NCI-H187 (cell line): ENCODE measurements at regions not wholly inside any gene's neighbourhood (a gene's known extent, or its start where the extent isn't known, plus 50 kb on each side); places are given as distances from the start of the nearest gene placed in this dataset.
A peak's percentile ranks its signal among the peaks of the same experiment; 100 is the strongest.

Experiments
- DNase-seq, 2 experiments: peaks; one replicate each; lab custom pipeline; 2025; lab: John Stamatoyannopoulos, UW

GRCh38 chr3:41103200-41103599 is 96.1 kb upstream of the CTNNB1 start:
- no peak for DNase-seq

GRCh38 chr3:41104147-41104546 is 95.2 kb upstream of the CTNNB1 start:
- no peak for DNase-seq

GRCh38 chr3:41106691-41107090 is 92.6 kb upstream of the CTNNB1 start:
- no peak for DNase-seq

GRCh38 chr3:41111011-41111410 is 88.3 kb upstream of the CTNNB1 start:
- no peak for DNase-seq

DNA sequence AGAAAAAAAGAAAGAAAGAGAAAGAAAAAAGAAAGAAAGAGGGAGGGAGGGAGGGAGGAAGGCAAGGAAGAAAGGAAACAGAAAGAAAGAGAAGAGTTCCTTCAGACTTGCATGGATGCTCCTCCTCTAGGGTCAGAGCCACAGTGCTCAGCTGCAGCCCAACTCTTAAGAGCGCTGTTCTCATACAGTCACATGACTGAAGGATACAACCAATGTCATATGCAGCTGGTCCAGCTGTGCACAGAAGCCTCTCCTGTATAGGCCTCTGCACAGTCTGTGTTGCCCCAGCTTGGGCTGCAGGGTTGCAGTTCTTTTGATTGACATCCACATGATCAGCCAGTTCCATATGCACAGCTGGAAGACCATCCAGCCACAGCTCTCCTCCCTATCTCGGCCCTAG is 86.8 kb upstream of the CTNNB1 start:
- DNase-seq = no peak

- DNase-seq = no peak
These were observed 84.2 kb upstream of the CTNNB1 start for GRCh38 chr3:41115069-41115468.

DNA sequence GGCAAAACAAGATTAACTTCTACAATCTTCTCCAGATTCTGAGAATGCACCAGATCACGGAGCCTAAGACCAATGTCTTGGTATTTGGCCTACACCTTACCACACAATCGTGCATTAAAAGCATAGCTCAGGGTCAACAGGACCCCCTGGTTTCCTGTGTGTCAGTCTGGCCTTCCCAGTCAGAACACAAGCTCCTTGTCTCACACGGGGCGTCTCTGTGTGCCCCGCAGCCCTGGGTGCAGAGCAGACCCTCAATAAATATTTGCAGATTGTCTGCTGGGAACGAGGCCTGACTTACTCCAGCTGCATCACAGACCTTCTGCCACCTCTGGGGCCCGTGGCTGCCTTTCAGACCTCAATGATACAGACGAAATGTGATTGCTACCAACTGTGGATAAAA is 82.5 kb upstream of the CTNNB1 start:
- DNase-seq = no peak

DNA sequence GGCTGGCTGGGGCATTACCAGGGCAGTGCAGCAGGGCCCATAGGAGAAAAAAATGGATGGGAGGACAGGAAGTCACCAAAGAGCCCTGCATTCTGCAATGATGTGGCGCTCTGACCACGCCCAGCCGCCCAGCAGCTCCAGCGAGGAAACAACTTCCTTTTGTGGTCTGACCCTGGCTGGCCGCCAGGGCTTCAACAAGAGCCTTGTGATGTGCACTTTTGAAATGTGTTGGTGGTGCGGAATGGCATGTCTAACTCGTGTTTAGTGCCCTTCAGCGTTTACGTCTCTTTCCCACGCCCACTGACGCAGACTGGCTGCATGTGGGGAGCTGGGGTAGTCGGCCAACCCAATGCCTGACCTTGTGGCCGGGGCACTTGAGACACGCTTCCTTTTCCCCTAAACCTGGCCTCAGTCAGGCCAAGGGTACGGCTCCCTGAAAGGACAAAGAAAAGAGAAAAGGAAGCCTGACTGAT is 81.9 kb upstream of the CTNNB1 start:
- peak; percentile 25 to 57 for DNase-seq

DNA sequence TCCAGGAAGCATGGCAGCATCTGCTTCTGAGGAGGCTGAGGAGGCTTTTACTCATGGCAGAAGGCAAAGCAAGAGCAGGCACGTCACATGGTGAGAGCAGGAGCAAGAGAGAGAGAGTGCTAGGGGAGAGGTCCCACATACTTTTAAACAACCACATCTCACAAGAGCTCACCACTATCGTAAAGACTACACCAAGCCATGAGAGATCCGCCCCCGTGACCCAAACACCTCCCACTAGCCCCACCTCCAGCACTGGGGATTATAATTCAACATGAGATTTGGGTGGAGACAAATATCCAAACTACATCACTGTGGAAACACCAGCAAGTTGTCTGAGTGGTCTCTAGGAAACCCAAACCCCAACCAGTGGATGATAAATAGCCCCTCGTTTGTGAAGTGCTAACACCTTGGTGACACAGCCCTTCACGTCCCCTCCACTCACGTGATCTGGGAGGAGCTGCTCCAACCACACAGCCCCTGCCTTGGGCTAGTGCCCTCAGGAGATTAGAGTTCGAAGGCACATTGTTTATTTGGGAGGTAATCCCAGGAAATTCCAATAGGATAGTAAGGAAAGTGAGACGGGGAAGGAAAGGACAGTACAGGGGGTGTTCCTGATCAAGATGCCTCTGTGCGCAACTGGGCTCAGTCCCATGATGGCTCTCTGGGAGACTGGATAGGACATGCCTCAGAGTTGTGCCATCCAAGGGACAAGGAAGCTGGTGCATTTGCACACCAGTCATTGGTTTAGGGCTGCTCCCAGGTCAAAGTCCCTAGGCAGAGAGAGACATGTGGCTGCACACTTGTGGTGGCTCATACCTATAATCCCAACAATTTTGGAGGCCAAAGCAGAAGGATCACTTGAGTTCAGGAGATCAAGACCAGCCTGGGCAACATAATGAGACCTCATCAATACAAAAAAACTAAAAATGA is 80.6 kb upstream of the CTNNB1 start:
- no peak for DNase-seq

GRCh38 chr3:41120460-41120859 is 78.8 kb upstream of the CTNNB1 start:
- DNase-seq = no peak

DNA sequence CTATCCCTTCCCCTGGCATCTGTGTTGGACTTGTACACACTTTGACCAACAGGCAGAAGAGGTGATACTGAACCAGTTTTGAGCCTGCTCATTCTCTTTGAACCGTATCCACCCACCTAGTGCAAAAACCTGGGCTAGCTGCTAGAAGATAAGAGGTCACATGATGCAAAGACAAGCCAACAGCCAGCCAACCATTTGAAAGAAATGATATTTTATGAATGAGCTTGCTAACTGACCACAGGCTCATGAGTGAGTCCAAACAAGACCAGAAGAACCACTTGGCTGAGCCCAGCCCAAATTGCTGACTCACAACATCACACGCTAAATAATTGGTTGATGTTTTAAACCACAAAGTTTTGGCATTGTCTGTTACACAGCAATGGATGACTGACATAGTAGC is 74.0 kb upstream of the CTNNB1 start:
- no peak for DNase-seq

DNA sequence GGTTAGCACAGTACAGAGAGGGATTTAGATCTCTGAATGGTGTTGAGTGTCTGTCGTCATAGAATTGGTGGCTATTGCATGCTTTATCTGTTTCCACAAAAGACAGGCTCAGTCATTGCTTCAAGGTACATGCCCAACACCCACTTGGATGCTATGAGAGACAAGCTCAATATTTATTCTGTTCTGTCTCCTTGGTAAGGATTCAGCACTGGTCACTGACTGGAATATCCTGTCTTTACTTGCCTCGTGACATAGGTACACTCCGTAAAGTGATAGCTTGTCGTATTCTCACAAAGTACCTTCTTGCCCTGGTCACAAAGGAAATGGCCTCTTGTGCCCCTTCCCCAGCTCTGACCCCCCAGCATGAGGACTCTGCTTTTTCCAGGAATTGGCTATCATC is 72.8 kb upstream of the CTNNB1 start:
- DNase-seq = no peak

DNA sequence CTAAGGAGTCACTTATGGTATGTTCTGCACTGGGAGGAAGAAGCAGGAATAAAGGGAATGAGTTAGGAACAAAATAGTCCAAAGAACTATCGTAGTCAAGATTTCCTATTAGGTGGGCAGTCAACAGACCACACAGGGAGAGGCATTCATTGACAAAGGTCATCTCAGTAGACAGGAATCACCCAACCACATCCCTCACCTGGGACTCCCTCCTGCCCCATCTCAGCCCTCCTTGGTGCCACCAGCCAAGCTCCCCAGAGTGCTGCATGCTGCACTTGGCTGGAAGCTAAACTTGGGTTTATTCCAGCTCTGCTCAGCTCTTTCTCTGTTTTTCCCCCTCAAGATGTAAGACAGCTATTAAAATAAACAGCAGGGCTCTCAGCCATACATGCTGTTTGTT is 72.3 kb upstream of the CTNNB1 start:
- no peak for DNase-seq

GRCh38 chr3:41127414-41127813 is 71.9 kb upstream of the CTNNB1 start:
- no peak for DNase-seq

GRCh38 chr3:41129731-41130130 is 69.6 kb upstream of the CTNNB1 start:
- DNase-seq = no peak

- no peak for DNase-seq
These were observed 68.1 kb upstream of the CTNNB1 start for GRCh38 chr3:41131224-41131623.

GRCh38 chr3:41137686-41138111 is 61.6 kb upstream of the CTNNB1 start:
- no peak for DNase-seq

GRCh38 chr3:41138146-41138545 is 61.2 kb upstream of the CTNNB1 start:
- DNase-seq = no peak

- no peak for DNase-seq
These were observed 60.7 kb upstream of the CTNNB1 start for GRCh38 chr3:41138601-41139000.

- no peak for DNase-seq
These were observed 59.1 kb upstream of the CTNNB1 start for GRCh38 chr3:41140242-41140641.

DNA sequence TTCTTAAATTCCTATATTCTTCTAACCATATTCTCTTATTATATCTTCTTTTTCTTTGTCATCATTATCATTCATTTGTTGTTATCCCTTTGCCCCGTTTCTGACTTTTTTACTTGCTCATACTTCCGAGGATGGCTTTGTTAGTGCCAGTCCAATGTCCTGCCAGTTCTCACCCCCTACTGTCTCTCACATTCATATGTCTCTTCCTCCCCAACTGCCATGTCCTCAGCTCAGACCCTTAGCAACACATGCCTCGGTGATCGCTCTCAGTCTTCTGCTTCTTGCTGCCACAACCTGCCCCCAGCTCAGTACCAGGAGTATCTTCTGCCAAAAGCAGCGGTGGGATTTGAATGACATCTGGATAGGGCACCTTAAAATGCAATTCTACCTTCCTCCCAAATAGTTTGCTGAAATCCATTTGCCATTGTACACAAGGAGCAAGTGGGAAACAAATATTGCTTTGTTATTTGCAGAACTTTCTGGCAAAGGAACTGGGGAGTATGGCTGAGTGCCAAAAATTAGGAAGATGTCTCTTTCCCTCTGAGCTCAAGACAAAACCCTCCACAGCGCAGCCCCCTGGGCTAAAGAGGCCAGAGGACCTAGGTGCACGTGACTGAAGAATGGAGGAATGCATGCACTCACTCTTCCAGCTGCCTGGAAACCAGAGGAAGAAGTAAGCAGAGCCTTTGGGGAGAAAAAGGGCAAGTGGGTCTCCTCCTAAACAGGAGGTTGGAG is 57.7 kb upstream of the CTNNB1 start:
- DNase-seq = no peak

DNA sequence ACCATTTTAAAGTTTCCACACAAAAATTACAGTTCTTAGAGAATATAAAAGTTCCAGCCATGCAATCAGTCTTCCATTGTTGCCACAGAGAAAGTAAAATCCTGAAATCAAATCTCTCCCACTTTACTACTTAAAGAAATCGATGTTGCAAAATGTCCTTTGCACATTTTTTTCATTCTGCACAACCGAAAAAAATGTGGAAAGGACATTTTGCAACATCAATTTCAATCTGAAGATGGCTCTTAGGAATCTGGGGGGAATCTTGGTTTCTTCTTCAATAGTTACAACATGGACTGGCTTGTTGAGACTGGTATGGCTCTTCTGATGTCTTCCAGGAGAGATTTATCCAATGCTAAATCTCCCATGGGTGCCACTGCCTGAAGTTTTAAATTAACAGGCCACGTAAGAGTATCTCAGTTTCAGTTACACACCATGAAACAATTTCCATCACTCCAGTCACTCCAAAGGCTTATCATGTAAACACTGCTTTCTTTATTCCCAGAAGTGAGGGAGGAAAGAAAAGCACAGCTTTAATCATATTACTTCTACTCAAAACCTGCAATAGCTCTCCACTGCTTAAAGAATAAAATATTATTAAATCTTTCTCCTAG is 55.8 kb upstream of the CTNNB1 start:
- DNase-seq = no peak

DNA sequence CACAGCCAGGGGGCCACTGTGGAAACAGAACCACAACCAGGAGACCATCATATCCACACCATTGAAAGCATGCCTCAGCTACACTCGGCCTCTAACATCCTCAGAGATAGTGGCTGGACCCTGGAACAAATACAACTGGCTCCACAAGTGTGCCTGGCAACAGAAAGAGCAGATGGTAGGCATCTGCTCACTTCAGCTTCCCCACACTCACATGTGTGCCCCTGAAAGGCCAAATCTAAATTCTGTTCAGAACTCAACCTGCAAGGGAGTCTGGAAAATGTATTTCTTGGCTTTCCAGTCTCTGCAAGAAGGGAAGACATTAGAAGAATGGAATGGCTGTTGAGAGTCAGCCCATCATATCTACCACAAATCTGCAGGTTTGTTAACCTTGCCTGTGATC is 54.7 kb upstream of the CTNNB1 start:
- no peak for DNase-seq
